UCSD-AML1 (cell line): ENCODE measurements at regions not wholly inside any gene's neighbourhood (a gene's known extent, or its start where the extent isn't known, plus 50 kb on each side); places are given as distances from the start of the nearest gene placed in this dataset.
"Not testable (repeated sequence)": the region's sequence is repeated elsewhere in the genome, so short reads cannot be mapped to it uniquely, and the experiment has no call there.

ENCODE experiments used
- DNase-seq: peaks from one replicate; lab custom pipeline; 2025; ENCODE audit not compliant: unreplicated experiment; lab: John Stamatoyannopoulos, UW

DNA sequence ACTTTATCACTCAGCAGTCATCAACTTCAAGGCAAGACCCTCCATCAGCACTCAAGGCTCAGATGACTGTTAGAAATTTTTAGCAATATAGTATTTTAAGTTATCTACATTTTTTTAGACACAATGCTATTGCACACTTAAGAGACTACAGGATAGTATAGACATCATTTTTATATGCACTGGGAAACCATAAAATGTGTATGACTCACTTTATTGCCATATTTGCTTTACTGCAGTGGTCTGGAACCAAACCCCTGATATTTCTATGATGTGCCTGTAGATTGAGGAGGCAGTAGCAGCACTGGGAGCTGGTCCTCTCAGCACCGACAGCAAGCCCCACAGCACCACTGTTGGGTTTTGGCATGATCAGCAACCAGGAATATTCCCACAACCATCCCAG lies 264.8 kb upstream of the HNRNPA3 start:
- DNase-seq = no peak

DNA sequence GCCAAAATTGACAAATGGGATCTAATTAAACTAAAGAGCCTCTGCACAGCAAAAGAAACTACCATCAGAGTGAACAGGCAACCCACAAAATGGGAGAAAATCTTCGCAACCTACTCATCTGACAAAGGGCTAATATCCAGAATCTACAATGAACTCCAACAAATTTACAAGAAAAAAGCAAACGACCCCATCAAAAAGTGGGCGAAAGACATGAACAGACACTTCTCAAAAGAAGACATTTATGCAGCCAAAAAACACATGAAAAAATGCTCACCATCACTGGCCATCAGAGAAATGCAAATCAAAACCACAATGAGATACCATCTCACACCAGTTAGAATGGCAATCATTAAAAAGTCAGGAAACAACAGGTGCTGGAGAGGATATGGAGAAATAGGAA lies 261.4 kb upstream of the HNRNPA3 start:
- DNase-seq = not testable (repeated sequence)

DNA sequence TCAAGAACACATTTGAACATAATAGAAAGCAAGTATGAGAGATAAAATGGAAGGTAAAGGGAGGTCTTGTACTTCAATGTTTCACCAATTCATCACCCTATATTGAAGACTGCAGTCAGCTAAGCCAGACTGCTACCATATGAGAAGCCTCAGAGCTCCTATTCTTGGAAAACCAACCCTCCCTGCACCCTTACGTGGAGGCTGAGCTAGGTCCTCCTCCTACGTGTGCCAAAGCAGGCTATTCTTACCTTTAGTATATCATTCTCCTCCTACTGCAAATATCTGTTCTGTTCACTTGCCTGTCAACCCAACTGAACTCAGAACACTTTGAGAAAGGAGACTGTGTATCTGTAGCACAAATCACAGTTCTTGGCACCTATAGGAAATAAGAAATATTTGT lies 255.8 kb upstream of the HNRNPA3 start:
- no peak for DNase-seq

DNA sequence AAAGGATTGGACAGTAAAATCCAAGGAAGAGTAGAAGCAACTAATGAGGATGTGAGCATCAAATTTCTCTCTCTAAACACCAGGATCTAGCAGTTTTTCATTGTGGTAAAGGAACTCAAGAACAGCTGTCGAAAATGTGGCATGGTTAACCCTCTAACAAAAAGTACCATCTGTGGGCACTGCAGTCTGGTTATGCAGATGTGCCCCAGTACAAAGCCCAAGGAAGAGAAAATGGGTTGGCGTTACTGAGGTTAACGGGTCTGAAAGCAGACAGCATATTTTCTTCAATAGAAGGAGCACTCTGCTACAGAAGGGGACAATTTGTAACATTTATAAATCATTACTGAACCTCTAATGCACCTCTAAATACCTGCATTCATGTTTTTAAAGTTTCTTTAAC lies 253.0 kb upstream of the HNRNPA3 start:
- DNase-seq = no peak

DNA sequence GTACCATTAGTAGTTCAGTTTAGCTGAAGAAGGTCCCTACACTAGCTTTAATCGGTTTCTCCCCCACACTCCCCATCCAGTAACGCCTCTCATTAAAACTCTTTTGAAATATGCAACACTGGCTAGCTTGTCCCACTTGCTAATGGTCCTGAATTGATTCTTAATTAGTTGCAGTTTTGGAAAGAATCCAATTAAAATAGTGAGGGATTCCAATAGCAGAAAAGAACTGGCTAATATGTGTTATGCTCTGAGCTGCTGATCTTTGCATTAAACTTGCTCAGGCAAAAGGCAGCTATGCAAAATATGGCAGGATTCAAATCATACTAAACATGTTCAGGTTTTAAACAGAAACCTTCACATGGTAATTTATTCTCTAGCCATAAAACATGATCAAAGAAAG lies 252.5 kb upstream of the HNRNPA3 start:
- DNase-seq = no peak

GRCh38 chr2:176960736-176961520 lies 251.7 kb upstream of the HNRNPA3 start:
- DNase-seq = no peak

DNA sequence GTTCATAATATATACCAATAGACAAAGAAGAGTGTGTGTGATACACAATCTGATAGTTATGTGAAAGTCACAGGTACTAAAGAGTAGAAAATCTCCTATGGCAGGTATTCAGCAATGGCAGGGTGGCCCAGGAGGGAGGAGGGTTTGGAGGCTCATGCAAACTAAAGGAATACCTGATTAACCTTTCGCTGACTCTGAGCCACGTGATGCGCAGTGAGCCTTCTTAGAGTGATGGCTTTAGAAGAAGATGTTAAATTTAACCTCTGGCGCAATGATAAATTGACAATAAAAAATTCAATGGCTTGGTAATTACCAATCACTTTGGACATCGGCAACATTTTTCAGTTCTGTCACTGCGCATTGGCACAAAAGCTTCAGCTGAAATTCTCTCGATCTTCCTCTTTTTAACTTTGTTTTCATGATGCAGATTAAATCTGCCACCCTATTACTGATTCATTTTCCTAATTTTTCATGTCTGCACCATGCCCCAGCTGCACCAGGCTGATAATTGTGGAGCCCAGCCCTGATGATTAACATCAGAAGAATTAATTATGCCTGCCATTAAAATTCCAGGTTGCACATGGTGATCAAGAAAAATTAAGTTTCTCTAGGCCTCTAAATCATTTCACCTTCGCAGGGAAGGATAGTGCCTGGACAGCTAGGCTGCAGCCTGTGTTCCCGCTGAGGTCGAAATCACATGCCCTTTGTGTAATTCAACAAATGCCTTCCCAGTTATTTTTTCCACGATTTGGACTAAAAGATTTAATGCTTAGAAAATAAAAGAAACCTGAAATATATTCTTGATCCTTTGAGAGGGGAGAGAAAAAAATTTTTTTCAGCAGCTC lies 250.6 kb upstream of the HNRNPA3 start:
- DNase-seq = no peak

- DNase-seq = no peak
Measured at GRCh38 chr2:176963568-176964287, 248.9 kb upstream of the HNRNPA3 start.

DNA sequence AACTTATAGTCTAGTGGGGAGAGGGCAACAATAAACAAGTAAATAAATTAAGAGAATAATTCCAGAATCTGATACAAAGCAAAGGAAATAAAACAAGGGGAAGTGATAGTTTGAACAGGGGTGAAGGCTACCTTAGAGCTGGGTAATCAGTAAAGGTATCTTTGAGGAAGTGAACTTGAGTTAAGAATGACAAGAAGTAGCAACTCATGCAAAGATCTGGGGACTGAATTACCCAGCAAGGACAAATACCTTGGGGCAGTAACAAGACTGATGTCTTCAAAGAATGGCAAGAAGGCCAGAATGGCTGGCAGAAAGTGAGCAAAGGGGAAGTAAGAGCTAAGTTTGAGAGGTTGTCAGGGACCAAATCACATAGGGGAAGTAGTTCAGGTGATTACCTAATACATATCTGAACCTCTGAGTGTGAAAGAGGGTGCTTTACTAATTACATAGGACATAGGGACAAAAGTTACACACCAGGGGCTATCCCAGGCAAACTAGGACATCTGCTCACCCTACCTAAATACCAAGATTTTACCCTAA lies 244.6 kb upstream of the HNRNPA3 start:
- DNase-seq = no peak

GRCh38 chr2:176969642-176970359 lies 242.8 kb upstream of the HNRNPA3 start:
- no peak for DNase-seq

- DNase-seq = no peak
Measured at GRCh38 chr2:176976736-176977685, 235.6 kb upstream of the HNRNPA3 start.

DNA sequence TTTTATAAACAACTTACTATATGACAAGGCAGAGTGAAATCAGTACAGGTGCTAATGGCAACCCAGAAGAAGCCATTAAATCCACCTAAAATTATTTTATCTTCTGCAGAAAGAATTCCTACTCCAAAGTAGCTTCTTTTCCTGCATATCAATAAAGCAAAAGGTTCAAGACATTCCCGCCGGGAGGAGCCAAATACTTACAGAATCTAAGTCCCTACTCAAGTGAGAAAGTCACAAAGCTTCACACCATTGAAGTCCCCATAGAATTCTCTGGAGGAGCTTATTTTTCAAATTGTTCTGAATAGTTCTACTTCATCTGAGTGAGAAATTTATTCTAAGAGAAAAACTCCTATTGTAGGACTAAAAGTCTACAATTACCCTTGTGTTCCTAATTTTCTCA lies 233.7 kb upstream of the HNRNPA3 start:
- no peak for DNase-seq

DNA sequence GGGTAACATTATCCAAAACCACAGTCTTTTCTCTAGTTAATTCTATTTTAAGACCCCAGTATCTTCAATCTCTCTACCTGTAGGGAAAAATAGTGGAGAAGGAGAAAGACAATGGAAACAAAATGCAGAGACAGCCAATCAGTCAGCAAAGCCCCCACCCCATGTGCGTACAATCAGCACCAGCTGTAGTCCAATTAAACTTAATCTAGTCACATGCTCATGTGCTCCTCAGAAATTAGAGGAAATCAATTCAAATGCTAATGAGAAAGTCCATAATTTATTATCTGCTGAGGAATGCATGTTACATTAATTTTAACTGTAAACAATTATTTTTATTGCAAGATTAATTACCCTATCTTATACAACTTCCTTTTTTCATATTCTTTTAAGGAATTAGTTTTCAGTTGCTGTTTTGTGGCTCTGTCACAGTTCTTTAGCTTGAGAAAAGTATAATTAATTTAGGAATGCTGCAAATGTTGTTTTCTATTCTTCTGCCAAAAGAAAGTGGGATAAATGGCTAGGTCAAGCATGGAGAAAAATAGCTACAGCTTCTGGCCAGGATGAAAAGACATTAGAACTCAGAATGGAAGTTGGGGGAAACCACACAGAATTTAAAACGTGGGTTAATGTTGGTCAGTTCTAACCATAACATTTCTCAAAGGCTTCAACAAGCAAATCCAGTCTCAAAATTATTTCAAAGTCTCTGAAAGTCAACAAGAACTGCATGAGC lies 232.4 kb upstream of the HNRNPA3 start:
- DNase-seq = no peak

- no peak for DNase-seq
Measured at GRCh38 chr2:176984987-176985386, 227.6 kb upstream of the HNRNPA3 start.

GRCh38 chr2:176985871-176986270 lies 226.7 kb upstream of the HNRNPA3 start:
- no peak for DNase-seq

DNA sequence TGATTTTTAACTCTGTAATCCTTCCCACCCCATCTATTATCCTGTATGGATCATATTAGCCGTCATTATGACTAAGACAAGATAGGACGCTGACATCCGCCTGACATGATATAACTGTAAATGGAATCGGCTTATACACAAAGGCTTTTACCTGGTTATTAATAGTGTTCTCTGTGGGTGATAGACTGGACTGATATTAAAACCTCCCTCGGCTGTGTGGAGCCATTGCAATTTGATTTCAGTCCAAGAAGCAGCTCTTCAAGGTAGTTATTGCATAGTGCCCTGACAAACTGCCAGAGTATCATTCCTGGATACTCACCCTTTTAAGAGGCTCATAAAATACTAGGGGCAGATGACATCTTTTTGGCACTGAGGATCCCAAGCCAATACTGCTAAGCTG lies 226.1 kb upstream of the HNRNPA3 start:
- DNase-seq = no peak

GRCh38 chr2:176991411-176991810 lies 221.2 kb upstream of the HNRNPA3 start:
- DNase-seq = no peak

- DNase-seq = no peak
Measured at GRCh38 chr2:176997074-176997791, 215.4 kb upstream of the HNRNPA3 start.
